Fibroblast of lung (primary cell): ENCODE measurements at regions not wholly inside any gene's neighbourhood (a gene's known extent, or its start where the extent isn't known, plus 50 kb on each side); places are given as distances from the start of the nearest gene placed in this dataset.

Experiments
- DNase-seq, 2 donors: peaks; one replicate each; pipeline versions ENCODE4 v3.0.0 to v3.0.0-alpha.2; 2010; ENCODE audit warnings: low read depth in 2 of 2
- H2AFZ ChIP-seq: 2 replicates; pipeline ENCODE4 v1.5.1; 2012; ENCODE audit warnings: low read length, control low read depth, inconsistent platforms
- H3K27ac ChIP-seq: 2 replicates; pipeline ENCODE4 v1.5.1; 2011; ENCODE audit warnings: low read length, control low read depth; ENCODE audit not compliant: insufficient read depth
- H3K27me3 ChIP-seq: 2 replicates; pipeline ENCODE4 v1.5.1; 2011; ENCODE audit warnings: mild to moderate bottlenecking, low read length; ENCODE audit not compliant: control insufficient read depth, insufficient read depth
- H3K36me3 ChIP-seq: 2 replicates; pipeline ENCODE4 v1.5.1; 2011; ENCODE audit warnings: low read length; ENCODE audit not compliant: control insufficient read depth, insufficient read depth
- H3K4me1 ChIP-seq: 2 replicates; pipeline ENCODE4 v1.5.1; 2011; ENCODE audit warnings: low read length; ENCODE audit not compliant: control insufficient read depth, insufficient read depth; ENCODE audit errors: extremely low read depth
- H3K4me2 ChIP-seq: 2 replicates; pipeline ENCODE4 v1.5.1; 2011; ENCODE audit warnings: low read length, control low read depth; ENCODE audit not compliant: insufficient read depth; ENCODE audit errors: extremely low read depth
- H3K4me3 ChIP-seq, 4 experiments: fragments of 200-600 bp in 1 of 4; sonication (generic) in 1 of 4; replicated peaks in 1 of 4; 2 replicates each; pipeline ENCODE4 v1.5.1; 2011 to 2016; ENCODE audit warnings: low read length in 4 of 4, low read depth in 3 of 4, mild to moderate bottlenecking in 3 of 4, control low read depth in 2 of 4, inconsistent platforms in 1 of 4, mixed read lengths in 1 of 4; ENCODE audit not compliant: insufficient read depth in 1 of 4; ENCODE audit errors: control extremely low read depth in 1 of 4
- H3K79me2 ChIP-seq: 2 replicates; pipeline ENCODE4 v1.5.1; 2012; ENCODE audit warnings: mild to moderate bottlenecking, low read length, inconsistent platforms; ENCODE audit not compliant: control insufficient read depth, insufficient read depth
- H3K9ac ChIP-seq: 2 replicates; pipeline ENCODE4 v1.5.1; 2011; ENCODE audit warnings: mild to moderate bottlenecking, low read length, control low read depth; ENCODE audit not compliant: insufficient read depth
- H3K9me3 ChIP-seq: 2 replicates; pipeline ENCODE4 v1.5.1; 2012; ENCODE audit warnings: low read depth, low read length; ENCODE audit not compliant: control insufficient read depth, insufficient read depth
- H4K20me1 ChIP-seq: 2 replicates; pipeline ENCODE4 v1.5.1; 2011; ENCODE audit warnings: low read length; ENCODE audit not compliant: control insufficient read depth, insufficient read depth; ENCODE audit errors: extremely low read depth
- CTCF ChIP-seq, 2 donors: IDR thresholded peaks in 1 of 2; conservative IDR thresholded peaks in 1 of 2; 1 replicate in 1 of 2; 2 replicates in 1 of 2; pipeline ENCODE4 v1.5.1; 2011 to 2012; ENCODE audit warnings: low read length in 2 of 2, control low read depth in 1 of 2, inconsistent platforms in 1 of 2, low read depth in 1 of 2, mild to moderate bottlenecking in 1 of 2
- EZH2 ChIP-seq: IDR thresholded peaks from 2 replicates; pipeline ENCODE4 v1.5.1; 2012; ENCODE audit warnings: low read length, control low read depth, mild to moderate bottlenecking; ENCODE audit errors: missing control alignments

DNA sequence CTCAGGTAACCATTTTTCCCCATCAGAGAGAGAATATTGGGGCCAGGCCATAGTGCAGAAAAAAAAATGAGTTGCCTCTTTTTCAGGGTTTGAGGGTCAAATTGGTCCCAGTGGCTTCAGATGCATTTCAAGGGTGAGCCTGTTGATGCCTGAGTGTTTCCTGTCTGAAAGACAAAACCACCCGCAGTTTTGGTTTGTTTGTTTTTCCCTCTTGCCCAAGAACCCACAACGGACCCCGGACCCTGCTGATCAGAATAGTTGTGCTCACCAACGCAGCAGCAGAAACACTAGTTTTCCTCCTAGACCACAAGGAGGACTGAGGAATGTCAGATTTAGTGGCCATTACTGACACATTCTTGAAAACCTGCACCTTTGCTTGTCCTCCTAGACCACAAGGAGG, 1433.1 kb downstream of the PLA2G4A start:
- Histone ChIP-seq H4K20me1 (no peaks in the 10 kb centered on the region), H3K4me2 (no peak overlapping the region), H3K36me3 (no peaks in the 10 kb centered on the region), H3K4me3 (no peak overlapping the region), H3K9me3 (no peaks in the 10 kb centered on the region), H3K27me3 (no peaks in the 10 kb centered on the region), H3K9ac (no peak overlapping the region), H2AFZ (no peak overlapping the region), H3K79me2 (no peaks in the 10 kb centered on the region), H3K4me1 (no peaks in the 10 kb centered on the region), H3K27ac (no peak overlapping the region)
- DNase-seq, result no peak
- TF ChIP-seq CTCF (conservative IDR thresholded peaks at IDR 0.05 in 1 of 2, IDR thresholded peaks at IDR 0.05 in 1 of 2; ENCODE audit: low read depth in 1 of 2, low read length in 2 of 2) (no peak), EZH2 (no peak)

GRCh38 chr1:188269956-188270355, 1441.2 kb downstream of the PLA2G4A start:
- H3K9me3 ChIP-seq, result no peaks in the 10 kb centered on the region
- H3K4me2 ChIP-seq, result no peak overlapping the region
- no peaks in the 10 kb centered on the region for H3K36me3 ChIP-seq
- H4K20me1 ChIP-seq, result no peaks in the 10 kb centered on the region
- H2AFZ ChIP-seq, result no peak overlapping the region
- no peaks in the 10 kb centered on the region for H3K79me2 ChIP-seq
- H3K9ac ChIP-seq, result no peak overlapping the region
- TF ChIP-seq CTCF (conservative IDR thresholded peaks at IDR 0.05 in 1 of 2, IDR thresholded peaks at IDR 0.05 in 1 of 2; ENCODE audit: low read depth in 1 of 2, low read length in 2 of 2) (no peak), EZH2 (no peak)
- no peaks in the 10 kb centered on the region for H3K4me1 ChIP-seq
- H3K27ac ChIP-seq, result no peak overlapping the region
- H3K4me3 ChIP-seq, result no peak overlapping the region
- DNase-seq, result peak in 1 of 2 donors; percentile 4
- H3K27me3 ChIP-seq, result no peaks in the 10 kb centered on the region

DNA sequence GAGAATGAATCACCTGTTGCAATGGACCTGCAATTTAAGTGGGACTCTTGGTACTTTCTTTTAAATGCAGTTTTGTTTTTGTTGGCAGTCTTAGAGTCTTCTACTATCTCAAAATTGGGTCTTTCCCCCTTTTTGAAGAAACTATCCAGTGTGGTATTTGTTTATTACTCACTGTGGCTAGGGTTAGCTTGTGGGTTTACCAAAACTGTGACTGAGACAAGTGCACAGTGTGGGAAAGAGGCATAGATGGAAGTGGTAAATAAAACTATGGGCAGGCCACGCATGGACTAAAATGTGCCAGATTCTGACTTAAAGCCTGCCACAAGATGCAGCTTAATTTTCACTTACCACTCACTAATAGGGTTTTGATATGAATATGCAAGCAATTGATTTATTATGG, 1441.7 kb downstream of the PLA2G4A start:
- H3K79me2 ChIP-seq, result no peaks in the 10 kb centered on the region
- DNase-seq, result peak in 1 of 2 donors; percentile 2
- H3K4me2 ChIP-seq, result no peak overlapping the region
- H3K9me3 ChIP-seq, result no peaks in the 10 kb centered on the region
- H3K4me1 ChIP-seq, result no peaks in the 10 kb centered on the region
- H3K36me3 ChIP-seq, result no peaks in the 10 kb centered on the region
- H3K27ac ChIP-seq, result no peak overlapping the region
- no peak overlapping the region for H3K4me3 ChIP-seq
- no peak overlapping the region for H2AFZ ChIP-seq
- no peaks in the 10 kb centered on the region for H3K27me3 ChIP-seq
- H4K20me1 ChIP-seq, result no peaks in the 10 kb centered on the region
- no peak for TF ChIP-seq EZH2
- TF ChIP-seq CTCF (conservative IDR thresholded peaks at IDR 0.05 in 1 of 2, IDR thresholded peaks at IDR 0.05 in 1 of 2; ENCODE audit: low read depth in 1 of 2, low read length in 2 of 2), result no peak
- H3K9ac ChIP-seq, result no peak overlapping the region
